ENCODE measurements at regions not wholly inside any gene's neighbourhood (a gene's known extent, or its start where the extent isn't known, plus 50 kb on each side); places are given as distances from the start of the nearest gene placed in this dataset.

GRCh38 chr3:22063500-22063899, 312.5 kb upstream of the ZNF385D start:
- TF ChIP-seq POLR2AphosphoS5 (IDR thresholded peaks at IDR 0.05; ENCODE audit: low read depth, low read length), result no peak
- TF ChIP-seq REST (IDR thresholded peaks at IDR 0.05; ENCODE audit: insufficient read depth in 1 of 2, low read depth in 2 of 2, low read length in 2 of 2), result no peak
- no peak for TF ChIP-seq TAF1 (IDR thresholded peaks at IDR 0.05; ENCODE audit: borderline replicate concordance, insufficient read depth, low read length)
